ENCODE measurements at regions not wholly inside any gene's neighbourhood (a gene's known extent, or its start where the extent isn't known, plus 50 kb on each side); places are given as distances from the start of the nearest gene placed in this dataset.

GRCh38 chr6:69487688-69488087, 309.1 kb downstream of the LMBRD1 start:
- TF ChIP-seq POLR2A (IDR thresholded peaks at IDR 0.05; ENCODE audit: low read depth, low read length) = no peak
- TF ChIP-seq POLR2AphosphoS5 (IDR thresholded peaks at IDR 0.05; ENCODE audit: low read depth, low read length) = no peak
- TF ChIP-seq TAF1 (IDR thresholded peaks at IDR 0.05; ENCODE audit: low read depth, low read length) = no peak
- TF ChIP-seq POU2F2 (IDR thresholded peaks at IDR 0.05; ENCODE audit: low read depth, low read length) = no peak
- no peak for TF ChIP-seq SPI1 (IDR thresholded peaks at IDR 0.05; ENCODE audit: low read depth, low read length)
- TF ChIP-seq PAX5 (IDR thresholded peaks at IDR 0.05; ENCODE audit: insufficient read depth, low read length, severe bottlenecking) = no peak
